GM13977 (cell line): ENCODE measurements at regions not wholly inside any gene's neighbourhood (a gene's known extent, or its start where the extent isn't known, plus 50 kb on each side); places are given as distances from the start of the nearest gene placed in this dataset.
"Not testable (repeated sequence)": the region's sequence is repeated elsewhere in the genome, so short reads cannot be mapped to it uniquely, and the experiment has no call there.

Experiments used
- DNase-seq: peaks from one replicate; pipeline ENCODE4 v3.0.0; 2012; ENCODE audit warnings: low spot score
- CTCF ChIP-seq: IDR thresholded peaks from 2 replicates; pipeline ENCODE4 v1.5.1; 2012; ENCODE audit warnings: mild to moderate bottlenecking, control low read depth; ENCODE audit not compliant: insufficient read depth; ENCODE audit errors: extremely low read depth, missing control alignments
- in situ Hi-C: fragments of 300-500 bp; cut with MboI; formaldehyde crosslinking; loops from one replicate; pipeline ENCODE4 v1.12.0; 2022; ENCODE audit warnings: low sequenced_read_pairs, low pct_unique_long_range_greater_than_20kb, mixed read lengths, inconsistent platforms; ENCODE audit not compliant: unreplicated experiment

- DNase-seq: no peak
- TF ChIP-seq CTCF: no peak
- in situ Hi-C loops: no loop called here
Observed at GRCh38 chr1:118815909-118816308, 172.2 kb downstream of the TBX15 start.

- in situ Hi-C loops: no loop called here
- TF ChIP-seq CTCF: no peak
- DNase-seq: no peak
Observed at GRCh38 chr1:118812555-118812954, 175.6 kb downstream of the TBX15 start.

GRCh38 chr1:118811156-118811555, 177.0 kb downstream of the TBX15 start:
- in situ Hi-C loops: no loop called here
- no peak for DNase-seq
- no peak for TF ChIP-seq CTCF

GRCh38 chr1:118809586-118809985, 178.6 kb downstream of the TBX15 start:
- no peak for DNase-seq
- in situ Hi-C loops: no loop called here
- TF ChIP-seq CTCF: no peak

GRCh38 chr1:118803128-118803527, 185.0 kb downstream of the TBX15 start:
- in situ Hi-C loops, DNase-seq: not testable (repeated sequence)

- DNase-seq: no peak
- TF ChIP-seq CTCF: no peak
- in situ Hi-C loops: no loop called here
Observed at GRCh38 chr1:118791094-118791691, 196.9 kb downstream of the TBX15 start.

- DNase-seq: no peak
- in situ Hi-C loops: no loop called here
Observed at GRCh38 chr1:118788463-118788862, 199.7 kb downstream of the TBX15 start.

More at GRCh38 chr1:118788463-118788862, 199.7 kb downstream of the TBX15 start:
- TF ChIP-seq CTCF: no peak
